ENCODE measurements at regions not wholly inside any gene's neighbourhood (a gene's known extent, or its start where the extent isn't known, plus 50 kb on each side); places are given as distances from the start of the nearest gene placed in this dataset.

- ATAC-seq = no peak
- Histone ChIP-seq H3K4me1 (replicated peaks in 1 of 2; ENCODE audit: control insufficient read depth in 2 of 2, insufficient read depth in 2 of 2, low read length in 2 of 2) (peaks cover 16 to 17% of the 10 kb centered on the region in 2 experiments; a peak in 4 of 5 replicates), H4K20me1 (replicated peaks; ENCODE audit: control insufficient read depth, insufficient read depth, low read length) (peaks cover 14% of the 10 kb centered on the region; the same call in 1 of the 2 replicates), H3K4me3 (no peak overlapping the region), H3K27me3 (ENCODE audit: control insufficient read depth in 2 of 2, insufficient read depth in 2 of 2, low read length in 2 of 2) (peaks cover 41 to 57% of the 10 kb centered on the region in 2 experiments), H3K9ac (ENCODE audit: insufficient read depth in 1 of 2, low read depth in 2 of 2, low read length in 2 of 2) (no peak overlapping the region), H3K36me3 (ENCODE audit: control insufficient read depth, insufficient read depth, low read length) (no peaks in the 10 kb centered on the region), H3K4me2 (ENCODE audit: insufficient read depth, low read length) (no peak overlapping the region), H3K79me2 (ENCODE audit: control insufficient read depth, insufficient read depth, low read length) (no peaks in the 10 kb centered on the region), H2AFZ (ENCODE audit: low read depth, low read length) (no peak overlapping the region), H3K9me1 (ENCODE audit: control insufficient read depth, insufficient read depth, low read length) (peaks cover 3% of the 10 kb centered on the region), H3K9me3 (replicated peaks; ENCODE audit: control insufficient read depth, insufficient read depth, low read depth, low read length) (no peaks in the 10 kb centered on the region; the same call in 1 of the 2 replicates), H3K27ac (ENCODE audit: extremely low read depth, low read depth, low read length) (no peak overlapping the region)
- intact Hi-C loops (cut with micrococcal nuclease) = no loop called here
- 4% methylated on average over 6 of the region's 8 CpGs for WGBS (ENCODE audit: insufficient coverage, low coverage, missing lambda C conversion rate)
- BruUV-seq (replicated peaks) = no TSS peak
- no peak for DNase-seq (ENCODE audit: extremely low read depth in 1 of 4, low spot score in 3 of 4)
- in situ Hi-C loops (cut with MboI) = no loop called here
- TF ChIP-seq ZNF766 (CRISPR knock-in tag; conservative IDR thresholded peaks at IDR 0.05) (no peak), ID3 (CRISPR knock-in tag; IDR thresholded peaks at IDR 0.05) (no peak), ID3 (tag; IDR thresholded peaks at IDR 0.05) (no peak), ZNF24 (IDR thresholded peaks at IDR 0.05) (peak; percentile 95)
- POLR2A ChIA-PET = interaction anchor here (0.6 to 1.8 kb wide), 5 partner anchors 8 to 49 kb away, joined by 3 to 7 read pairs (median 3); no protein-coding TSS in a partner anchor
- FAIRE-seq = no peak
- CTCF ChIA-PET (ENCODE audit: low intra/inter-chr PET ratio) = no interaction called here
Observed at GRCh38 chr17:77826132-77826873, 132.2 kb upstream of the TNRC6C start.

- Histone ChIP-seq H3K4me1 (replicated peaks in 1 of 2; ENCODE audit: control insufficient read depth in 2 of 2, insufficient read depth in 2 of 2, low read length in 2 of 2) (peaks cover 16 to 17% of the 10 kb centered on the region in 2 experiments; a peak in 4 of 5 replicates), H3K4me3 (no peak overlapping the region), H3K9me1 (ENCODE audit: control insufficient read depth, insufficient read depth, low read length) (peaks cover 3% of the 10 kb centered on the region), H3K27ac (ENCODE audit: extremely low read depth, low read depth, low read length) (no peak overlapping the region), H4K20me1 (replicated peaks; ENCODE audit: control insufficient read depth, insufficient read depth, low read length) (peaks cover 14% of the 10 kb centered on the region; the same call in 1 of the 2 replicates), H2AFZ (ENCODE audit: low read depth, low read length) (no peak overlapping the region), H3K9me3 (replicated peaks; ENCODE audit: control insufficient read depth, insufficient read depth, low read depth, low read length) (no peaks in the 10 kb centered on the region; the same call in 1 of the 2 replicates), H3K27me3 (ENCODE audit: control insufficient read depth in 2 of 2, insufficient read depth in 2 of 2, low read length in 2 of 2) (peaks cover 41 to 50% of the 10 kb centered on the region in 2 experiments), H3K36me3 (ENCODE audit: control insufficient read depth, insufficient read depth, low read length) (no peaks in the 10 kb centered on the region), H3K79me2 (ENCODE audit: control insufficient read depth, insufficient read depth, low read length) (no peaks in the 10 kb centered on the region), H3K4me2 (ENCODE audit: insufficient read depth, low read length) (no peak overlapping the region), H3K9ac (ENCODE audit: insufficient read depth in 1 of 2, low read depth in 2 of 2, low read length in 2 of 2) (no peak overlapping the region)
- DNase-seq (ENCODE audit: extremely low read depth in 1 of 4, low spot score in 3 of 4) (no peak), FAIRE-seq (no peak), ATAC-seq (no peak)
- POLR2A ChIA-PET = interaction anchor here (0.9 to 1.8 kb wide), 2 partner anchors 8 to 49 kb away, joined by 3 to 4 read pairs; no protein-coding TSS in a partner anchor
- intact Hi-C loops (cut with micrococcal nuclease) (no loop called here), in situ Hi-C loops (cut with MboI) (no loop called here)
- CTCF ChIA-PET (ENCODE audit: low intra/inter-chr PET ratio) = no interaction called here
- no TSS peak for BruUV-seq (replicated peaks)
- 1% methylated on average over 7 of the region's 7 CpGs for WGBS (ENCODE audit: insufficient coverage, low coverage, missing lambda C conversion rate)
- TF ChIP-seq ZMIZ1 (IDR thresholded peaks at IDR 0.05; ENCODE audit: low read depth in 2 of 2, low read length in 2 of 2) (no peak), PHB2 (IDR thresholded peaks at IDR 0.05; ENCODE audit: low read depth) (no peak), MED1 (CRISPR knock-in tag; IDR thresholded peaks at IDR 0.05; ENCODE audit: borderline replicate concordance) (no peak), SIN3A (IDR thresholded peaks at IDR 0.05; ENCODE audit: borderline replicate concordance in 2 of 2, control insufficient read depth in 1 of 2, low read depth in 2 of 2, low read length in 2 of 2) (no peak), CSDE1 (IDR thresholded peaks at IDR 0.05) (no peak), TCF3 (CRISPR knock-in tag; IDR thresholded peaks at IDR 0.05) (no peak)
Observed at GRCh38 chr17:77827039-77827438, 131.5 kb upstream of the TNRC6C start.
